NB4 (cell line): ENCODE measurements at regions not wholly inside any gene's neighbourhood (a gene's known extent, or its start where the extent isn't known, plus 50 kb on each side); places are given as distances from the start of the nearest gene placed in this dataset.
"Not testable (repeated sequence)": the region's sequence is repeated elsewhere in the genome, so short reads cannot be mapped to it uniquely, and the experiment has no call there.

Experiments used
- DNase-seq: peaks from one replicate; pipeline ENCODE4 v3.0.0; 2010; ENCODE audit warnings: low read depth
- H3K4me3 ChIP-seq: one replicate; pipeline ENCODE4 v1.5.1; 2011; ENCODE audit warnings: mild to moderate bottlenecking, low read depth, low read length, moderate library complexity
- MAX ChIP-seq: IDR thresholded peaks from 2 replicates; pipeline ENCODE4 v1.6.1; 2011; ENCODE audit warnings: low read depth, low read length
- MYC ChIP-seq: IDR thresholded peaks from 2 replicates; pipeline ENCODE4 v1.6.1; 2011; ENCODE audit warnings: low read depth, low read length
- POLR2A ChIP-seq: IDR thresholded peaks from 2 replicates; pipeline ENCODE4 v1.6.1; 2011; ENCODE audit warnings: mild to moderate bottlenecking; ENCODE audit not compliant: insufficient read length; ENCODE audit errors: extremely low read depth
- TF ChIP-seq, protein P1 (sequence below): IDR thresholded peaks from one replicate; pipeline ENCODE4 v1.5.1; 2012; ENCODE audit warnings: low read depth, low read length

DNA sequence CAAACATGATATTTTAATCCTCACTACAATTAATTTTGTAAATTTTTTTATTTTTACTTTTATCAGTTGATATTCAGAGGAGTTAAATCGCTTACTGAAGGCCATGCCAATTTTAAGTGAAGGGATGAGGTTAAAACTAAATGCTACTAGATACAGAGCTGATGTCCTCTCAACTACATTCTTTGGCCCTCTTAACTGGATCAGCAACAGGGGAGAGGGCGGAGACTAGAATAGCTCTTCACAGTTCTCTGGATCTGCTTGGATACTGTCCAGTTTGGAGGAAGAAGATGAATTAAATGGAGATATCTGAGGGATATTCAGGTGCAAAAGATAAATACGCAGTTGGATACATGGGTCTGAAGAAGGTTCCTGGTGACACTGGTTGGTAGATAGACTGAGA is 85.6 kb upstream of the LYSMD4 start:
- DNase-seq, result no peak
- TF ChIP-seq POLR2A, result no peak
- TF ChIP-seq, protein P1, sequence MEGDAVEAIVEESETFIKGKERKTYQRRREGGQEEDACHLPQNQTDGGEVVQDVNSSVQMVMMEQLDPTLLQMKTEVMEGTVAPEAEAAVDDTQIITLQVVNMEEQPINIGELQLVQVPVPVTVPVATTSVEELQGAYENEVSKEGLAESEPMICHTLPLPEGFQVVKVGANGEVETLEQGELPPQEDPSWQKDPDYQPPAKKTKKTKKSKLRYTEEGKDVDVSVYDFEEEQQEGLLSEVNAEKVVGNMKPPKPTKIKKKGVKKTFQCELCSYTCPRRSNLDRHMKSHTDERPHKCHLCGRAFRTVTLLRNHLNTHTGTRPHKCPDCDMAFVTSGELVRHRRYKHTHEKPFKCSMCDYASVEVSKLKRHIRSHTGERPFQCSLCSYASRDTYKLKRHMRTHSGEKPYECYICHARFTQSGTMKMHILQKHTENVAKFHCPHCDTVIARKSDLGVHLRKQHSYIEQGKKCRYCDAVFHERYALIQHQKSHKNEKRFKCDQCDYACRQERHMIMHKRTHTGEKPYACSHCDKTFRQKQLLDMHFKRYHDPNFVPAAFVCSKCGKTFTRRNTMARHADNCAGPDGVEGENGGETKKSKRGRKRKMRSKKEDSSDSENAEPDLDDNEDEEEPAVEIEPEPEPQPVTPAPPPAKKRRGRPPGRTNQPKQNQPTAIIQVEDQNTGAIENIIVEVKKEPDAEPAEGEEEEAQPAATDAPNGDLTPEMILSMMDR, result no peak
- TF ChIP-seq MAX, result no peak
- no peak for TF ChIP-seq MYC
- no peak overlapping the region for H3K4me3 ChIP-seq

DNA sequence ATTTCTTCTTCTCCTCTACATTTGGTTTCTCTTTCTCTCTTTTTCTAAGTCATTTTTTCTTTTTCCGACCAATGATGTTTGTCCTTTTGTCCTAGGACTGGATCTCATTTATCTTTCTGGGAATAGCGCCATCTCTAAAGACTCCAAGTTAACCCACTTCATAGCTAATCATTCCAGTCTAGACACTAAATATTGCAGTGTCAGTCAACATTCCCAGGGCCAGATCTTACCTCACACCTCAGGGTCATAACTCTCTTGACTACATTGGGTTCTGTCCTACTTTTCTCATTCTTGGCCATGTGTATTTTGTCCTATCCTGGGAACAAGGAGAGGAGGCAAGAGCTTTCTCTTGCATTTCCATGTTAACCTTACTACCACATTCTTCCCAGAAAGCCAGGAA is 83.6 kb upstream of the LYSMD4 start:
- DNase-seq, H3K4me3 ChIP-seq: not testable (repeated sequence)

GRCh38 chr15:99810663-99811062 is 77.4 kb upstream of the LYSMD4 start:
- DNase-seq, H3K4me3 ChIP-seq: not testable (repeated sequence)

DNA sequence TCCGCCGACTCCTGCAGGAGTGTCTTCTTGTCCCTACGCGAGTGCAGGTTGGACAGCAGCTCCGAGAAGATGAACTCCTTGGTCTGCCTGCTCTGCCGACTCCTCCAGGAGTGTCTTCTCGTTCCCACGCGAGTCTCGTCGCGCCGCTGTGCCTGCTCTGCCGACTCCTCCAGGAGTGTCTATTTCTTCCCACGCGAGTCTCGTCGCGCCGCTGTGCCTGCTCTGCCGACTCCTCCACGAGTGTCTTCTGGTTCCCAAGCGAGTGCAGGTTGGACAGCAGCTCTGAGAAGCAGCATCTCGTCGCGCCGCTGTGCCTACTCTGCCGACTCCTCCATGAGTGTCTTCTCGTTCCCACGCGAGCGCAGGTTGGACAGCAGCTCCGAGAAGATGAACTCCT is 66.6 kb upstream of the LYSMD4 start:
- DNase-seq, H3K4me3 ChIP-seq: not testable (repeated sequence)

DNA sequence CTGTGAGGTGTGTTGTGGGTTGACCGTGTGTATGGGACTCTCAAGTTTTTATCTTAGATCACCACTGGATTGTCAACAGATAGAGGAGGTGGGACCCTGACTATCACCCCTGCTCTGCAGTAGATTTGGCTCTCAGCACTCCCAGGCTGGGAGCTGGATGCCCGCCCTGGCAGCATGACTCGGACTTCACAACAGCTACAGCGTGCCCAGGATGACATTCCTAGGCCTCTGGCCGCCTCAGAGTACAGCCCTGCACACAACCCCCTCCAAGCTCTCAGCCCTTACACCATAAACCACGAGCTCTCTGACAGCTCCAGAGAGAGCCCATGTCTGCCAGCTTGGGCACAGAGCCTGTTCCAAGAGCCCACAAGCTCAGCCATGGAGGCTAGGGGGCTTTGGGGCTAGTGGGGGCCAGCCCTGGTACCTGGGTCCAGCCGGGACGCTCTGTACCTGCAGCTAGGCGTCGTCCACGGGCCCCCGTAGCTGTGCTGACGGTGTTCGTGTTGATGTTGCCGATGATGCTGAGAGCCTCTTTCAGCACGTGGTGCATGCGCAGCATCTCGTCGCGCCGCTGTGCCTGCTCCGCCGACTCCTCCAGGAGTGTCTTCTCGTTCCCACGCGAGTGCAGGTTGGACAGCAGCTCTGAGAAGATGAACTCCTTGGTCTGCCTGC is 66.1 kb upstream of the LYSMD4 start:
- not testable (repeated sequence) for DNase-seq

DNA sequence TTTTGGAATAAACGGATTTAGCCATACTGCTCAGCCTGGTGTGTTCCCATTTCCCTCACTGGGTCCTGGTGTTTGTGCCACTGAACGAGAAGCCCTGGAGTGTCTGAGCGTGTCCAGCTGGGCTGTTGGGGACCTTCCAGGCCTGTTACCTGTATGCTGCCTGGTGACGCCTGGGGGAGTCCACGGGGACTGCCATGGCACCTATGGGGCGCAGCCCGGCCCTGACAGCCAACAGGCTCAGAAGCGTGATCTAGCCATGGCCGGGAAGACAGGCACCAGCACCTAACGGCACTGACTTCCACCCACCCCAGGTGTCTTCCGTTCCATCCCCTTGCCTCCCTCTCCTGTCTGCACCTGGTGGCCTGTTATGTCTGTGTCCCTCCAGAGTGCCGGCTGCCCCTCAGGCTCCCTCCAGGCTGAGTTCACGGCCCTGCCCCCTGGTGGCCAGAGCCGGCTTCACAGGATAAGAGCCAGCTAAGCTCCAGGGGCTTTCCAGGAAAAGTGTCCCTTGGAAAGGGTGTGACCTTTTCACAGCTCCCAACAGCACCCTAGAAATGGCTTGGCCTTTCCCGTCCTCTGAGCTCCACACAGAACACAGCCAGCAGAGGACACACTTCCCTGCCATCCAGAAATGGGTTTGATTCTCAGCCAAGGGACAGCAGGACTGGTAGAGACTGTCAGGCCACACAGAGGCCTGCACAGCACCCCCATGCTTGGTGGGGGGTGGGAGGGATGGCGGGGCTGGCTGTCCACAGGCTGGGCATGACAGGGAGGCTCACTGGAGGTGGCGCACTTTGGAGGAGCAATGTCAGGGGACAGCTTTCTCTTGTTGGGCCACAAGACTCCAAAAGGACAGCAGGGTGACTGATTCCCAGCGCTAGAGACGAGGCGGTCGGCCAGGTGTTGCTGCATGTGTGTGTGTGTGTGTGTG is 64.0 kb upstream of the LYSMD4 start:
- not testable (repeated sequence) for DNase-seq, H3K4me3 ChIP-seq

More for the DNA sequence above, 66.1 kb upstream of the LYSMD4 start:
- not testable (repeated sequence) for H3K4me3 ChIP-seq

DNA sequence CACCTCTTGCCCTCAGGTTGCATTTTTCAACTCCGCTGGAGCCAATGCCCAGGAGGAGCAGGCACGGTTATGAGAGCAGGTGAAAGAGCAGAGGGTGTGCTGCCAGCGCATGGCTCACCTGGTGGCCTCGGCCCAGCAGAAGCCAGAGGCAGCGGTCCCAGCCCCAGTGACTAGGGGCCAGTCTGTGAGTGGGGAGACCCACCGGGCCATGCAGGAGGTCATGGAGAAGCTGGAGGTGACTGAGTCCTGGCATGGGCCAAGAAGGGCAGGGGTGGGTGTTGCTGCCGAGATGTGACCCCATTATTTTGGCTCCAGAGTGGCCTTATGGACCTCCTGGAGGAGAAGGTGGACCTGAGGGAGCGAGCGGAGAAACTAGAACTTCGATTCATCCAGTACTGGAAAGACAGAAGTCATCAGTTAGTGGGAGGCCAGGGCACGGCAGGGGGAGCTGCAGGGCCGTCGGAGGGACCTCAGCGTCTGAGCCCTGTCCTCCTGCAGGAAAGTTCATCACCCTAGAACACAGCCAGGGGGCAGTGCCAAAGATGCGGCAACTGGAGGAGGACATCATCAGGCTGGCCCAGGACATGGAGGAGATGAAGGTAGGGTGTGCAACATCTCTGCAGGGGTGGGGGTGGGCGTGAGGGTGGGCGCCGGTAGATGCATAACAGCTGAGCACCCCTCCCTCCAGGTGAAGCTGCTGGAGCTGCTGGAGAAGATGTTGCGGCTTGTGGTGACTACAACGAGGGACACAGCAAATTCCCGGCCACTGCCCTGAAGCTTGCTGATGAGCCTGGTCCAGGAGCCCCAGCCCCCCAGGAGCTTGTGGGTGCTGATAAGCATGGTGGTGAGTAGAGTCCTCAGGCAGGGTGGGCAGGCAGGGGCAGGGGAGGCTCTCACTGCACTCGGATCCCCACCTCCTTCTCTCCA is 58.9 kb upstream of the LYSMD4 start:
- peak; percentile 11 for DNase-seq
- not testable (repeated sequence) for H3K4me3 ChIP-seq

DNA sequence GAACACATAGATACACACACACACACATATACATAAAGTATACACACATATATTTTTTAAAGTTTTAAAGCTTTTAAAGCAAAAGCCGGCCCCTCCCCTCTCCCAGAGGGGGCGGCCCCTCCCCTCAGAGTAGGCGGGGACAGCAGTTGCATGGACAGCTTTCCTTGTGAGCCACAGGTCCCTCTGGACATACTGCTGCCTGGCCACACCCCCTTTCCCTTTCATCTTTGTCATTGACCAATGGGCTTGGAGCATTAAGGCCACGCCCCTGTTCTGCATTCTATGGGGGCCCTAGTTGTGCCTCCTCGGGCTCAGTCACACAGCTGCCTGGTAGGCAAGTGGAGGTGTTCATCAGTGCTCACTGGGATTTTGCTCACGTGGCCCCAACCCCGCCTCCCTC is 57.5 kb upstream of the LYSMD4 start:
- peak; percentile 53 for DNase-seq
- not testable (repeated sequence) for H3K4me3 ChIP-seq

DNA sequence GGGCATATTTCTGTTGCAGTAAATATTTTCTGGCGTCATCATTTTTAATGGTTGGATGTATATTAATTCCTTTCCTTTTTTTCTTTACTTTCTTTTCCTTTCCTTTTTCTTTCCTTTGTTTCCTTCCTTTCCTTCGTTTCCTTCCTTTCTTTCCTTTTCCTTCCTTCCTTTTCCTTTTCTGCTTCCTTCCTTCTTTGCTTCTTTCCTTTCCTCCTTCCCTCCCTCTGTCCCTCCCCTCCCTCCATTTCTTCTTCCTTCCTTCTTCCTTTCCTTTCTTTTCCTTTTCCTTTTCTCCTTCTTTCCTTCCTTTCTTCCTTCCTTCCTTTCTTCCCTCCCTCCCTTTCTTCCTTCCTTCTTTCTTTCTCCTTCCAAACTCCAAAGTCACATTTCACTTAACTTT is 54.9 kb upstream of the LYSMD4 start:
- DNase-seq, result no peak
- H3K4me3 ChIP-seq, result no peak overlapping the region
- no peak for TF ChIP-seq MYC
- TF ChIP-seq MAX, result no peak
- TF ChIP-seq POLR2A, result no peak
- TF ChIP-seq, protein P1, result no peak

GRCh38 chr15:99784800-99785199 is 51.6 kb upstream of the LYSMD4 start:
- DNase-seq, H3K4me3 ChIP-seq: not testable (repeated sequence)

- DNase-seq, result not testable (repeated sequence)
Observed at GRCh38 chr15:99783918-99784619, 50.8 kb upstream of the LYSMD4 start.

More at GRCh38 chr15:99783918-99784619, 50.8 kb upstream of the LYSMD4 start:
- not testable (repeated sequence) for H3K4me3 ChIP-seq
